Upper lobe of left lung (tissue), 6 donors: ENCODE measurements at regions not wholly inside any gene's neighbourhood (a gene's known extent, or its start where the extent isn't known, plus 50 kb on each side); places are given as distances from the start of the nearest gene placed in this dataset.

ENCODE experiments used
- ATAC-seq, 2 donors: fragments of 200-7000 bp; cut with Tn5 transposase; one replicate each; pipeline ENCODE4 v1.9.1; 2022; ENCODE audit warnings: mild to moderate bottlenecking in 2 of 2, moderate library complexity in 2 of 2; ENCODE audit not compliant: low FRiP score in 2 of 2
- DNase-seq, 2 donors: peaks; one replicate each; pipeline ENCODE4 v3.0.0-alpha.2; 2019 to 2020
- H3K27ac ChIP-seq, 4 donors: fragments of 200-600 bp; sonication (generic); one replicate each; pipeline ENCODE4 v1.5.1; 2016 to 2019
- H3K27me3 ChIP-seq, 4 donors: fragments of 200-600 bp; sonication (generic); one replicate each; pipeline ENCODE4 v1.5.1; 2017 to 2019
- H3K36me3 ChIP-seq, 4 donors: fragments of 200-600 bp; sonication (generic); one replicate each; pipeline ENCODE4 v1.5.1; 2016 to 2019
- H3K4me1 ChIP-seq, 4 donors: fragments of 200-600 bp; sonication (generic); one replicate each; pipeline ENCODE4 v1.5.1; 2018 to 2019
- H3K4me3 ChIP-seq, 4 donors: fragments of 200-600 bp; sonication (generic); one replicate each; pipeline ENCODE4 v1.5.1; 2017 to 2019; ENCODE audit warnings: mild to moderate bottlenecking in 2 of 4, moderate library complexity in 1 of 4
- H3K9me3 ChIP-seq, 4 donors: fragments of 200-600 bp; sonication (generic); one replicate each; pipeline ENCODE4 v1.5.1; 2018 to 2019
- EP300 ChIP-seq, 4 donors: sonication (generic); formaldehyde crosslinking; IDR thresholded peaks; one replicate each; pipeline ENCODE4 v1.5.1; 2017; ENCODE audit warnings: antibody characterized with exemption in 4 of 4, control low read depth in 2 of 4
- POLR2A ChIP-seq, 4 donors: fragments of 450-650 bp; IDR thresholded peaks; one replicate each; pipeline ENCODE4 v1.5.1; 2016 to 2017; ENCODE audit warnings: antibody characterized with exemption in 4 of 4, mild to moderate bottlenecking in 2 of 4
- POLR2AphosphoS5 ChIP-seq, 2 donors: sonication (generic); formaldehyde crosslinking; IDR thresholded peaks; one replicate each; pipeline ENCODE4 v1.5.1; 2017; ENCODE audit warnings: antibody characterized with exemption in 2 of 2
- WGBS, 2 donors: methylation state at CpG; one replicate each; pipeline ENCODE4 v1.1.5; 2017 to 2018; 5-methylcytosine and 5-hydroxymethylcytosine counted together
- TF ChIP-seq, protein P1 (sequence below), 6 experiments: fragments of 450-650 bp in 4 of 6; fragments of 200-600 bp in 2 of 6; sonication (generic) in 2 of 6; IDR thresholded peaks; one replicate each; pipeline ENCODE4 v1.5.1; 2016 to 2019; ENCODE audit warnings: antibody characterized with exemption in 6 of 6
- donor health status: DM: no; HTN: no; CAD: no; lungs with moderate emphysema.
- donor health status: DM: no; HTN: yes; CAD: no; lungs with severe emphysema.

DNA sequence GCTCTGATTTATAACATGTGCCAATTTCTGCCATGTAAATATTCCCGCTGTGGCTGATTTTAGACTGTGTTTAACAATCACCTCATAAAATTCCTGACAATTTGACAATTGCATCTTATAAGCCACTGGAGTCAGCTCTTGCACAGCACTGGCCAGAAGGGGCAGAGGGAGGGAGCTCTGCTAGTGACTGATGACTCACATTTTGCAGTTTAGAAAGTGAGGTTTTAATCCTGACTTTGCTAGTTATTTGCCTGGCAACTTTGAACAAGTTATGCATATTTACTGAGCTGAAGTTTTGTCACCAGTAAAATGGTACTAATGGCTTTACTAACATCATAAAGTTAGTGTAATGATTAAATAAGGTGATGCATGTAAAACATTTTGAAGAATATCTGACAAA is 452.3 kb downstream of the CNTNAP4 start:
- H3K9me3 ChIP-seq, result no peaks in the 10 kb centered on the region
- ATAC-seq (no peak), DNase-seq (no peak)
- no peak overlapping the region for H3K27ac ChIP-seq
- TF ChIP-seq POLR2A (IDR thresholded peaks at IDR 0.05) (no peak), EP300 (IDR thresholded peaks at IDR 0.05) (no peak), POLR2AphosphoS5 (IDR thresholded peaks at IDR 0.05) (no peak)
- TF ChIP-seq, protein P1, sequence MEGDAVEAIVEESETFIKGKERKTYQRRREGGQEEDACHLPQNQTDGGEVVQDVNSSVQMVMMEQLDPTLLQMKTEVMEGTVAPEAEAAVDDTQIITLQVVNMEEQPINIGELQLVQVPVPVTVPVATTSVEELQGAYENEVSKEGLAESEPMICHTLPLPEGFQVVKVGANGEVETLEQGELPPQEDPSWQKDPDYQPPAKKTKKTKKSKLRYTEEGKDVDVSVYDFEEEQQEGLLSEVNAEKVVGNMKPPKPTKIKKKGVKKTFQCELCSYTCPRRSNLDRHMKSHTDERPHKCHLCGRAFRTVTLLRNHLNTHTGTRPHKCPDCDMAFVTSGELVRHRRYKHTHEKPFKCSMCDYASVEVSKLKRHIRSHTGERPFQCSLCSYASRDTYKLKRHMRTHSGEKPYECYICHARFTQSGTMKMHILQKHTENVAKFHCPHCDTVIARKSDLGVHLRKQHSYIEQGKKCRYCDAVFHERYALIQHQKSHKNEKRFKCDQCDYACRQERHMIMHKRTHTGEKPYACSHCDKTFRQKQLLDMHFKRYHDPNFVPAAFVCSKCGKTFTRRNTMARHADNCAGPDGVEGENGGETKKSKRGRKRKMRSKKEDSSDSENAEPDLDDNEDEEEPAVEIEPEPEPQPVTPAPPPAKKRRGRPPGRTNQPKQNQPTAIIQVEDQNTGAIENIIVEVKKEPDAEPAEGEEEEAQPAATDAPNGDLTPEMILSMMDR (IDR thresholded peaks at IDR 0.05), result no peak
- WGBS, 2 donors, result 61 to 72% methylated on average over 1 of the region's 1 CpG
- H3K4me3 ChIP-seq, result no peak overlapping the region
- H3K4me1 ChIP-seq, result no peaks in the 10 kb centered on the region
- no peaks in the 10 kb centered on the region for H3K36me3 ChIP-seq
- H3K27me3 ChIP-seq, result no peaks in the 10 kb centered on the region

DNA sequence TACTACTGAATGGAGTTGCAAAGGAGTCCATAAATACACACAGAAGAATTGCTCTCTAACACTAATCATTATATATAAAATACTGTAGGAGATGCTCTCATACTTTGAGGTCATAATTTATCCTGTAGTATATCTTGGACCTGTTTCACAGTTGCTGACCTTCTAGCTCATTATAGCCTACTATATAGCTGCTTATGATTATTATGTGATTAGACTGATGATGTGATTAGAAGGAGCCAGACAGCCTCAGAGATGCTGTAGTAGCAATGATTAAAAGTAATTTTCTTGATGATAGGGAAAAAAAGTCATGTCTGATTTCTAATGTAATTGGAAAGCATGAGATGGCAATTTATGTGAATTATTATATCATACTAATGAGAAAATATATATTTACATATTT is 455.7 kb downstream of the CNTNAP4 start:
- DNase-seq (no peak), ATAC-seq (no peak)
- no peaks in the 10 kb centered on the region for H3K36me3 ChIP-seq
- H3K9me3 ChIP-seq, result no peaks in the 10 kb centered on the region
- no peaks in the 10 kb centered on the region for H3K27me3 ChIP-seq
- no peak overlapping the region for H3K27ac ChIP-seq
- TF ChIP-seq POLR2AphosphoS5 (IDR thresholded peaks at IDR 0.05) (no peak), EP300 (IDR thresholded peaks at IDR 0.05) (no peak), POLR2A (IDR thresholded peaks at IDR 0.05) (no peak)
- TF ChIP-seq, protein P1 (IDR thresholded peaks at IDR 0.05), result no peak
- H3K4me3 ChIP-seq, result no peak overlapping the region
- H3K4me1 ChIP-seq, result no peaks in the 10 kb centered on the region

DNA sequence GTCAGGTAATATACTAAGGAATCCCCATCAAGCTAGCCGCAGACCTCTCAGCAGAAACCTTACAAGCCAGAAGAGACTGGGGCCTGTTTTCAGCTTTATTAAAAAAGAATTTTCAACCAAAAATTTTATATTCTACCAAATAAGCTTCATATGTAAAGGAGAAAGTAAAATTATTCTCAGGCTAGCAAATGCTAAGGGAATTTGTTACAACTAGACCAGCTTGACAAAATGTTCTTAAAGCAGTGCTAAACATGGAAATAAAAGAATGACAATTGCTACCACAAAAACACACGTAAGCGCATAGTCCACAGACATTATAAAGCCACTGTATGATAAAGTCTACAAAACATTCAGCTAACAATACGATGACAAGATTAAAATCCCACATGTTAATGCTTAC is 449.4 kb upstream of the MON1B start:
- DNase-seq (no peak), ATAC-seq (no peak)
- no peak overlapping the region for H3K27ac ChIP-seq
- WGBS, 2 donors, result 85 to 94% methylated on average over 4 of the region's 4 CpGs
- H3K4me3 ChIP-seq, result no peak overlapping the region
- peaks cover 0 to 16% (median 9%) of the 10 kb centered on the region in 4 donors for H3K9me3 ChIP-seq
- no peaks in the 10 kb centered on the region for H3K36me3 ChIP-seq
- H3K4me1 ChIP-seq, result no peaks in the 10 kb centered on the region
- H3K27me3 ChIP-seq, result no peaks in the 10 kb centered on the region
- TF ChIP-seq POLR2A (IDR thresholded peaks at IDR 0.05) (no peak), EP300 (IDR thresholded peaks at IDR 0.05) (no peak), POLR2AphosphoS5 (IDR thresholded peaks at IDR 0.05) (no peak)
- TF ChIP-seq, protein P1 (IDR thresholded peaks at IDR 0.05), result no peak

DNA sequence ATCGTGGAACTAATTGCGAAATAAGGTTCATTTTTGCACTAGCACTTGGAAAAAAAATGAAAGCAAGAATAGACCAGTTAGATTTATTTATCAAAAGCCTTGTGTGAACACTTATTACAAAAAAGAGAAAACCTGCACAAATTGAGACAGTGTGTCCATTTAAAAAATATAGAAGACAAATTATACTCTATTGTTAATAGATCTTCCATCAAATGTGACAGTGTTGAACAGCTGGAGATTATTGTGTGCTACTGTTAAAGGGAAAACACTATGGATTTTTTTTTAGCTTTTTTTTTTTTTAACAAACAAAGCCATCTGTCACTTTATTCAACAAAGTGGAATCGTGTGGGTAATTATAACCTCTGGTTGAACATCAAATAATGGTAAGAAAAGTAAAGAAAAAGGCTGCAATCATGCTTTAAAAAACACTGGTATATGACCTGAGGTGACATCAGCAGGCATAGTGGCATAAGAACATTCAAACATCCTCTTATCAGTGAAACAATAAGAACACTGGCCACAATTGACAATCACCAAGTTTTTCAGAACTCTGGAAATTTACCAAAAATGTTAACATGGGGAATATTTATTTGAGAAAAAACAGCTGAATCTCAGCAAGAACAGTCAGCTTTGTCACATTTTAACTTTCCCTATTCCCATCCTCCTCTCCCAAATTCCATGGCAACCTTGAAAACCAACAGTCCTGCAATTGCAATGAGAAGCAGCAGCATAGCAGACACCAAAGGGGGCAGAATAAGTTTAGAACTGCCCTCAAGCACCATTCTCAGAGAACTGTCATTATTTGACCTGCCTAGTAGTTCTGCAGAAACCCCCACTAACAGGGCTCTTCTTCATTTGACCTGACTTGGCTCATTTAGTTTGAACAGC is 442.3 kb upstream of the MON1B start:
- H3K4me3 ChIP-seq, result no peak overlapping the region
- no peaks in the 10 kb centered on the region for H3K36me3 ChIP-seq
- 47 to 55% methylated on average over 3 of the region's 3 CpGs for WGBS, 2 donors
- TF ChIP-seq POLR2AphosphoS5 (IDR thresholded peaks at IDR 0.05) (no peak), POLR2A (IDR thresholded peaks at IDR 0.05) (no peak), EP300 (IDR thresholded peaks at IDR 0.05) (no peak)
- TF ChIP-seq, protein P1 (IDR thresholded peaks at IDR 0.05), result no peak
- ATAC-seq (no peak), DNase-seq (no peak)
- no peaks in the 10 kb centered on the region for H3K4me1 ChIP-seq
- H3K27ac ChIP-seq, result no peak overlapping the region
- H3K9me3 ChIP-seq, result no peaks in the 10 kb centered on the region
- H3K27me3 ChIP-seq, result no peaks in the 10 kb centered on the region
